ENCODE measurements at regions not wholly inside any gene's neighbourhood (a gene's known extent, or its start where the extent isn't known, plus 50 kb on each side); places are given as distances from the start of the nearest gene placed in this dataset.
"Not testable (repeated sequence)": the region's sequence is repeated elsewhere in the genome, so short reads cannot be mapped to it uniquely, and the experiment has no call there.

- Histone ChIP-seq H3K27ac (ENCODE audit: low read depth, low read length) (no peak overlapping the region), H3K4me2 (ENCODE audit: insufficient read depth, low read length) (no peak overlapping the region), H3K4me1 (ENCODE audit: insufficient read depth, low read length) (no peaks in the 10 kb centered on the region), H3K9me3 (ENCODE audit: low read depth, low read length) (no peaks in the 10 kb centered on the region), H2AFZ (ENCODE audit: low read length) (no peak overlapping the region), H3K27me3 (ENCODE audit: insufficient read depth, low read length) (no peaks in the 10 kb centered on the region), H3K79me2 (ENCODE audit: insufficient read depth, low read length) (no peaks in the 10 kb centered on the region), H3K4me3 (ENCODE audit: insufficient read depth, low read length) (no peak overlapping the region), H3K36me3 (ENCODE audit: insufficient read depth, low read length) (no peaks in the 10 kb centered on the region), H4K20me1 (ENCODE audit: insufficient read depth, low read length) (no peaks in the 10 kb centered on the region)
- TF ChIP-seq CTCF (IDR thresholded peaks at IDR 0.05; ENCODE audit: extremely low read depth, low read depth, low read length): no peak
- DNase-seq (ENCODE audit: insufficient read length, low spot score, missing footprints): no peak
These were observed 238.0 kb upstream of the SLC16A7 start for GRCh38 chr12:59357811-59358210.

GRCh38 chr12:59346248-59346647, 249.6 kb upstream of the SLC16A7 start:
- not testable (repeated sequence) for H3K36me3 ChIP-seq (ENCODE audit: insufficient read depth, low read length); H3K27ac ChIP-seq (ENCODE audit: low read depth, low read length); H3K4me3 ChIP-seq (ENCODE audit: insufficient read depth, low read length); H3K4me1 ChIP-seq (ENCODE audit: insufficient read depth, low read length); H3K27me3 ChIP-seq (ENCODE audit: insufficient read depth, low read length); DNase-seq (ENCODE audit: insufficient read length, low spot score, missing footprints); H3K9me3 ChIP-seq (ENCODE audit: low read depth, low read length); H3K79me2 ChIP-seq (ENCODE audit: insufficient read depth, low read length); H2AFZ ChIP-seq (ENCODE audit: low read length); H3K4me2 ChIP-seq (ENCODE audit: insufficient read depth, low read length); H4K20me1 ChIP-seq (ENCODE audit: insufficient read depth, low read length)

- Histone ChIP-seq H3K36me3 (ENCODE audit: insufficient read depth, low read length) (no peaks in the 10 kb centered on the region), H3K4me2 (ENCODE audit: insufficient read depth, low read length) (no peak overlapping the region), H3K27me3 (ENCODE audit: insufficient read depth, low read length) (no peaks in the 10 kb centered on the region), H3K27ac (ENCODE audit: low read depth, low read length) (no peak overlapping the region), H3K9me3 (ENCODE audit: low read depth, low read length) (no peaks in the 10 kb centered on the region), H4K20me1 (ENCODE audit: insufficient read depth, low read length) (no peaks in the 10 kb centered on the region), H3K79me2 (ENCODE audit: insufficient read depth, low read length) (no peaks in the 10 kb centered on the region), H3K4me1 (ENCODE audit: insufficient read depth, low read length) (no peaks in the 10 kb centered on the region), H3K4me3 (ENCODE audit: insufficient read depth, low read length) (no peak overlapping the region), H2AFZ (ENCODE audit: low read length) (no peak overlapping the region)
- no peak for TF ChIP-seq CTCF (IDR thresholded peaks at IDR 0.05; ENCODE audit: extremely low read depth, low read depth, low read length)
- no peak for DNase-seq (ENCODE audit: insufficient read length, low spot score, missing footprints)
These were observed 250.4 kb upstream of the SLC16A7 start for GRCh38 chr12:59345406-59345805.

GRCh38 chr12:59344224-59344623, 251.6 kb upstream of the SLC16A7 start:
- no peak for DNase-seq (ENCODE audit: insufficient read length, low spot score, missing footprints)
- Histone ChIP-seq H3K4me3 (ENCODE audit: insufficient read depth, low read length) (no peak overlapping the region), H3K4me1 (ENCODE audit: insufficient read depth, low read length) (no peaks in the 10 kb centered on the region), H3K79me2 (ENCODE audit: insufficient read depth, low read length) (no peaks in the 10 kb centered on the region), H3K4me2 (ENCODE audit: insufficient read depth, low read length) (no peak overlapping the region), H3K27ac (ENCODE audit: low read depth, low read length) (no peak overlapping the region), H3K27me3 (ENCODE audit: insufficient read depth, low read length) (no peaks in the 10 kb centered on the region), H3K36me3 (ENCODE audit: insufficient read depth, low read length) (no peaks in the 10 kb centered on the region), H2AFZ (ENCODE audit: low read length) (no peak overlapping the region), H4K20me1 (ENCODE audit: insufficient read depth, low read length) (no peaks in the 10 kb centered on the region), H3K9me3 (ENCODE audit: low read depth, low read length) (no peaks in the 10 kb centered on the region)
- TF ChIP-seq CTCF (IDR thresholded peaks at IDR 0.05; ENCODE audit: extremely low read depth, low read depth, low read length): no peak

GRCh38 chr12:59329462-59329861, 266.4 kb upstream of the SLC16A7 start:
- TF ChIP-seq CTCF (IDR thresholded peaks at IDR 0.05; ENCODE audit: extremely low read depth, low read depth, low read length): no peak
- DNase-seq (ENCODE audit: insufficient read length, low spot score, missing footprints): no peak

GRCh38 chr12:59328395-59329075, 267.3 kb upstream of the SLC16A7 start:
- H3K27me3 ChIP-seq (ENCODE audit: insufficient read depth, low read length); H3K79me2 ChIP-seq (ENCODE audit: insufficient read depth, low read length); H3K4me3 ChIP-seq (ENCODE audit: insufficient read depth, low read length); H3K4me2 ChIP-seq (ENCODE audit: insufficient read depth, low read length); H3K9me3 ChIP-seq (ENCODE audit: low read depth, low read length); H3K27ac ChIP-seq (ENCODE audit: low read depth, low read length); H4K20me1 ChIP-seq (ENCODE audit: insufficient read depth, low read length); H3K36me3 ChIP-seq (ENCODE audit: insufficient read depth, low read length); H2AFZ ChIP-seq (ENCODE audit: low read length); H3K4me1 ChIP-seq (ENCODE audit: insufficient read depth, low read length); DNase-seq (ENCODE audit: insufficient read length, low spot score, missing footprints): not testable (repeated sequence)

More at GRCh38 chr12:59329462-59329861, 266.4 kb upstream of the SLC16A7 start:
- Histone ChIP-seq H3K4me3 (ENCODE audit: insufficient read depth, low read length) (no peak overlapping the region), H3K9me3 (ENCODE audit: low read depth, low read length) (no peaks in the 10 kb centered on the region), H3K4me1 (ENCODE audit: insufficient read depth, low read length) (no peaks in the 10 kb centered on the region), H3K27me3 (ENCODE audit: insufficient read depth, low read length) (no peaks in the 10 kb centered on the region), H3K79me2 (ENCODE audit: insufficient read depth, low read length) (no peaks in the 10 kb centered on the region), H3K4me2 (ENCODE audit: insufficient read depth, low read length) (no peak overlapping the region), H2AFZ (ENCODE audit: low read length) (no peak overlapping the region), H3K36me3 (ENCODE audit: insufficient read depth, low read length) (no peaks in the 10 kb centered on the region), H4K20me1 (ENCODE audit: insufficient read depth, low read length) (no peaks in the 10 kb centered on the region), H3K27ac (ENCODE audit: low read depth, low read length) (no peak overlapping the region)

Data from osteoblast (primary cell).